ENCODE measurements at regions not wholly inside any gene's neighbourhood (a gene's known extent, or its start where the extent isn't known, plus 50 kb on each side); places are given as distances from the start of the nearest gene placed in this dataset.

DNA sequence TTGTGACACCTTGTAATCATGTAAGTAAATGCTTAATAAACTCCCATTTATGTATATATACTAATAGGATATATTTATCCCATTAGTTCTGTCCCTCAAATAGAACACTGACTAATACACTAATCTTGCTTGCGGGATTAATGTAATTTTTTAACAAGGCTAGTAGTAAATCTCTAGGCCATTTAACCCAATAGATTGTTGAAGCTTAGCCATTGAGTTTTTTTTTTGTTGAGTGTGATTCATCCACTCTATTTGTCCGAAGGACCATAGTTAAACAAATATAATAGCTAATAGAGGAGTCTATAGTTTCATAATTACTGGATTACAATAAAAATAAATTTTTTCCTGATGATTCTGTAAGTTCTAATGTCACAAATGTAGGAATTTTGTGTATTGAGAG lies 474.4 kb downstream of the CDH9 start:
- TF ChIP-seq EP300 (IDR thresholded peaks at IDR 0.05) (no peak), POLR2A (IDR thresholded peaks at IDR 0.05) (no peak)
- TF ChIP-seq, protein P1, sequence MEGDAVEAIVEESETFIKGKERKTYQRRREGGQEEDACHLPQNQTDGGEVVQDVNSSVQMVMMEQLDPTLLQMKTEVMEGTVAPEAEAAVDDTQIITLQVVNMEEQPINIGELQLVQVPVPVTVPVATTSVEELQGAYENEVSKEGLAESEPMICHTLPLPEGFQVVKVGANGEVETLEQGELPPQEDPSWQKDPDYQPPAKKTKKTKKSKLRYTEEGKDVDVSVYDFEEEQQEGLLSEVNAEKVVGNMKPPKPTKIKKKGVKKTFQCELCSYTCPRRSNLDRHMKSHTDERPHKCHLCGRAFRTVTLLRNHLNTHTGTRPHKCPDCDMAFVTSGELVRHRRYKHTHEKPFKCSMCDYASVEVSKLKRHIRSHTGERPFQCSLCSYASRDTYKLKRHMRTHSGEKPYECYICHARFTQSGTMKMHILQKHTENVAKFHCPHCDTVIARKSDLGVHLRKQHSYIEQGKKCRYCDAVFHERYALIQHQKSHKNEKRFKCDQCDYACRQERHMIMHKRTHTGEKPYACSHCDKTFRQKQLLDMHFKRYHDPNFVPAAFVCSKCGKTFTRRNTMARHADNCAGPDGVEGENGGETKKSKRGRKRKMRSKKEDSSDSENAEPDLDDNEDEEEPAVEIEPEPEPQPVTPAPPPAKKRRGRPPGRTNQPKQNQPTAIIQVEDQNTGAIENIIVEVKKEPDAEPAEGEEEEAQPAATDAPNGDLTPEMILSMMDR (IDR thresholded peaks at IDR 0.05) = no peak

All from sigmoid colon (tissue), 4 donors.